ENCODE measurements at regions not wholly inside any gene's neighbourhood (a gene's known extent, or its start where the extent isn't known, plus 50 kb on each side); places are given as distances from the start of the nearest gene placed in this dataset.

GRCh38 chr13:39108783-39109182 lies 70.5 kb downstream of the NHLRC3 start:
- no peak for TF ChIP-seq CTCF (IDR thresholded peaks at IDR 0.05; ENCODE audit: partially characterized antibody, unreplicated experiment)
- Mint-ChIP-seq H3K27ac (ENCODE audit: unreplicated experiment) (no peak overlapping the region), H3K4me1 (ENCODE audit: low read depth, unreplicated experiment) (peaks cover 11% of the 10 kb centered on the region), H3K9me3 (ENCODE audit: unreplicated experiment) (no peaks in the 10 kb centered on the region), H3K27me3 (ENCODE audit: unreplicated experiment) (peaks cover 2% of the 10 kb centered on the region), H3K4me3 (ENCODE audit: unreplicated experiment) (no peak overlapping the region), H3K36me3 (ENCODE audit: unreplicated experiment) (no peaks in the 10 kb centered on the region)
- DNase-seq, result no peak

- Mint-ChIP-seq H3K4me1 (ENCODE audit: low read depth, unreplicated experiment) (peaks cover 9% of the 10 kb centered on the region), H3K9me3 (ENCODE audit: unreplicated experiment) (no peaks in the 10 kb centered on the region), H3K36me3 (ENCODE audit: unreplicated experiment) (peaks cover 5% of the 10 kb centered on the region), H3K27me3 (ENCODE audit: unreplicated experiment) (no peaks in the 10 kb centered on the region), H3K4me3 (ENCODE audit: unreplicated experiment) (no peak overlapping the region), H3K27ac (ENCODE audit: unreplicated experiment) (no peak overlapping the region)
- TF ChIP-seq CTCF (IDR thresholded peaks at IDR 0.05; ENCODE audit: partially characterized antibody, unreplicated experiment), result no peak
- DNase-seq, result no peak
These were observed 72.4 kb downstream of the NHLRC3 start for GRCh38 chr13:39110518-39111097.

- no peak for DNase-seq
- Mint-ChIP-seq H3K36me3 (ENCODE audit: unreplicated experiment) (peaks cover 7% of the 10 kb centered on the region), H3K9me3 (ENCODE audit: unreplicated experiment) (no peaks in the 10 kb centered on the region), H3K27me3 (ENCODE audit: unreplicated experiment) (no peaks in the 10 kb centered on the region), H3K4me1 (ENCODE audit: low read depth, unreplicated experiment) (peaks cover 9% of the 10 kb centered on the region), H3K27ac (ENCODE audit: unreplicated experiment) (no peak overlapping the region), H3K4me3 (ENCODE audit: unreplicated experiment) (no peak overlapping the region)
- no peak for TF ChIP-seq CTCF (IDR thresholded peaks at IDR 0.05; ENCODE audit: partially characterized antibody, unreplicated experiment)
These were observed 72.9 kb downstream of the NHLRC3 start for GRCh38 chr13:39111145-39111544.

GRCh38 chr13:39119422-39119821 lies 81.2 kb downstream of the NHLRC3 start:
- Mint-ChIP-seq H3K4me3 (ENCODE audit: unreplicated experiment) (no peak overlapping the region), H3K36me3 (ENCODE audit: unreplicated experiment) (peaks cover 14% of the 10 kb centered on the region), H3K27me3 (ENCODE audit: unreplicated experiment) (no peaks in the 10 kb centered on the region), H3K4me1 (ENCODE audit: low read depth, unreplicated experiment) (no peaks in the 10 kb centered on the region), H3K27ac (ENCODE audit: unreplicated experiment) (no peak overlapping the region), H3K9me3 (ENCODE audit: unreplicated experiment) (no peaks in the 10 kb centered on the region)
- TF ChIP-seq CTCF (IDR thresholded peaks at IDR 0.05; ENCODE audit: partially characterized antibody, unreplicated experiment), result no peak
- DNase-seq, result no peak

- Mint-ChIP-seq H3K9me3 (ENCODE audit: unreplicated experiment) (no peaks in the 10 kb centered on the region), H3K27me3 (ENCODE audit: unreplicated experiment) (no peaks in the 10 kb centered on the region), H3K4me1 (ENCODE audit: low read depth, unreplicated experiment) (peaks cover 2% of the 10 kb centered on the region), H3K27ac (ENCODE audit: unreplicated experiment) (no peak overlapping the region), H3K36me3 (ENCODE audit: unreplicated experiment) (peaks cover 2% of the 10 kb centered on the region), H3K4me3 (ENCODE audit: unreplicated experiment) (no peak overlapping the region)
- TF ChIP-seq CTCF (IDR thresholded peaks at IDR 0.05; ENCODE audit: partially characterized antibody, unreplicated experiment), result no peak
- no peak for DNase-seq
These were observed 85.3 kb downstream of the NHLRC3 start for GRCh38 chr13:39123578-39123977.
